ENCODE measurements at regions not wholly inside any gene's neighbourhood (a gene's known extent, or its start where the extent isn't known, plus 50 kb on each side); places are given as distances from the start of the nearest gene placed in this dataset.

GRCh38 chr5:2291146-2291840, 408.6 kb upstream of the IRX4 start:
- TF ChIP-seq CTCF (IDR thresholded peaks at IDR 0.05) (no peak), POLR2A (IDR thresholded peaks at IDR 0.05) (no peak), EP300 (IDR thresholded peaks at IDR 0.05) (no peak)

Data from ovary (tissue), 3 donors.